GM23338 (cell line): ENCODE measurements at regions not wholly inside any gene's neighbourhood (a gene's known extent, or its start where the extent isn't known, plus 50 kb on each side); places are given as distances from the start of the nearest gene placed in this dataset.

Experiments used
- ATAC-seq: fragments of 200-7000 bp; cut with Tn5 transposase; 3 replicates; pipeline ENCODE4 v1.9.1; 2020
- DNase-seq: peaks from one replicate; pipeline ENCODE4 v3.0.0-alpha.2; 2015; ENCODE audit warnings: low spot score
- H2AFZ ChIP-seq: fragments of 200-600 bp; sonication (generic); 2 replicates; pipeline ENCODE4 v1.8.0; 2016; ENCODE audit warnings: antibody characterized with exemption, mild to moderate bottlenecking, moderate library complexity
- H3F3A ChIP-seq: fragments of 200-600 bp; sonication (generic); replicated peaks from 2 replicates; pipeline ENCODE4 v1.8.0; 2017; ENCODE audit warnings: antibody characterized with exemption, mixed run types, low read depth
- H3K27ac ChIP-seq: fragments of 200-600 bp; sonication (generic); 2 replicates; pipeline ENCODE4 v1.6.1; 2016; ENCODE audit warnings: low read depth
- H3K27me3 ChIP-seq: fragments of 200-600 bp; sonication (generic); 2 replicates; pipeline ENCODE4 v1.8.0; 2016; ENCODE audit warnings: mild to moderate bottlenecking, mixed run types, moderate library complexity; ENCODE audit not compliant: insufficient read depth
- H3K36me3 ChIP-seq: fragments of 200-600 bp; sonication (generic); 2 replicates; pipeline ENCODE4 v1.8.0; 2016; ENCODE audit warnings: mild to moderate bottlenecking; ENCODE audit not compliant: insufficient read depth
- H3K4me1 ChIP-seq: fragments of 200-600 bp; sonication (generic); 2 replicates; pipeline ENCODE4 v1.8.0; 2016; ENCODE audit warnings: mild to moderate bottlenecking, moderate library complexity; ENCODE audit not compliant: insufficient read depth
- H3K4me2 ChIP-seq: fragments of 200-600 bp; sonication (generic); 2 replicates; pipeline ENCODE4 v1.7.1; 2017; ENCODE audit warnings: mixed run types
- H3K4me3 ChIP-seq: fragments of 200-600 bp; sonication (generic); 2 replicates; pipeline ENCODE4 v1.6.1; 2016; ENCODE audit warnings: mixed run types
- H3K79me2 ChIP-seq: fragments of 200-600 bp; sonication (generic); replicated peaks from 2 replicates; pipeline ENCODE4 v1.8.0; 2017; ENCODE audit warnings: mild to moderate bottlenecking; ENCODE audit not compliant: insufficient read depth
- H3K9me2 ChIP-seq: fragments of 200-600 bp; sonication (generic); 2 replicates; pipeline ENCODE4 v1.8.0; 2017; ENCODE audit not compliant: insufficient read depth
- H4K20me1 ChIP-seq: fragments of 200-600 bp; sonication (generic); replicated peaks from 2 replicates; pipeline ENCODE4 v1.8.0; 2017; ENCODE audit warnings: mild to moderate bottlenecking; ENCODE audit not compliant: insufficient read depth
- H3K27ac Mint-ChIP-seq: 2 replicates; pipeline ENCODE4 v1.8.0; 2020; ENCODE audit warnings: inconsistent platforms, mild to moderate bottlenecking, moderate library complexity, mixed read lengths
- H3K27me3 Mint-ChIP-seq: 3 replicates; pipeline ENCODE4 v1.8.0; 2022; ENCODE audit warnings: low read depth, mild to moderate bottlenecking, moderate library complexity, mixed read lengths, inconsistent platforms; ENCODE audit not compliant: insufficient read depth, poor library complexity
- H3K36me3 Mint-ChIP-seq: 3 replicates; pipeline ENCODE4 v1.8.0; 2021; ENCODE audit warnings: low read depth, mild to moderate bottlenecking, inconsistent platforms, moderate library complexity, mixed read lengths
- H3K4me1 Mint-ChIP-seq: 3 replicates; pipeline ENCODE4 v1.8.0; 2020; ENCODE audit warnings: mild to moderate bottlenecking, inconsistent platforms, mixed read lengths
- H3K4me3 Mint-ChIP-seq: 3 replicates; pipeline ENCODE4 v1.8.0; 2021; ENCODE audit warnings: moderate library complexity, mild to moderate bottlenecking, inconsistent platforms, mixed read lengths
- H3K9me3 Mint-ChIP-seq: 3 replicates; pipeline ENCODE4 v1.8.0; 2020; ENCODE audit warnings: moderate library complexity, mild to moderate bottlenecking, inconsistent platforms, mixed read lengths
- CREB1 ChIP-seq: fragments of 250-450 bp; sonication (Bioruptor Pico); IDR thresholded peaks from 2 replicates; pipeline ENCODE4 v1.5.0; 2020; ENCODE audit warnings: low read depth, mild to moderate bottlenecking, moderate library complexity
- CTCF ChIP-seq, 2 experiments: fragments of 200-600 bp in 1 of 2; sonication (generic) in 1 of 2; conservative IDR thresholded peaks; 2 replicates each; pipeline versions ENCODE4 v1.5.1 to v1.6.1; 2016 to 2017; ENCODE audit warnings: antibody characterized with exemption in 2 of 2, low read depth in 2 of 2, mild to moderate bottlenecking in 2 of 2, moderate library complexity in 1 of 2
- ETS1 ChIP-seq: IDR thresholded peaks from 2 replicates; pipeline ENCODE4 v1.6.1; 2016; ENCODE audit warnings: antibody characterized with exemption
- EZH2 ChIP-seq: fragments of 200-600 bp; sonication (generic); IDR thresholded peaks from one replicate; pipeline ENCODE4 v1.8.0; 2017; ENCODE audit warnings: antibody characterized with exemption, mild to moderate bottlenecking, low read depth; ENCODE audit not compliant: unreplicated experiment
- EZH2phosphoT487 ChIP-seq: fragments of 200-600 bp; sonication (generic); IDR thresholded peaks from one replicate; pipeline ENCODE4 v1.8.1; 2018; ENCODE audit warnings: antibody characterized with exemption; ENCODE audit not compliant: unreplicated experiment
- JUNB ChIP-seq: IDR thresholded peaks from one replicate; pipeline ENCODE4 v1.6.1; 2016; ENCODE audit warnings: antibody characterized with exemption; ENCODE audit not compliant: unreplicated experiment
- NANOG ChIP-seq: IDR thresholded peaks from 2 replicates; pipeline ENCODE4 v1.6.1; 2016; ENCODE audit warnings: antibody characterized with exemption, borderline replicate concordance
- POLR2AphosphoS5 ChIP-seq: IDR thresholded peaks from 2 replicates; pipeline ENCODE4 v1.6.1; 2016; ENCODE audit warnings: antibody characterized with exemption, low read depth
- STAT1 ChIP-seq: IDR thresholded peaks from one replicate; pipeline ENCODE4 v1.6.1; 2016; ENCODE audit warnings: antibody characterized with exemption; ENCODE audit not compliant: unreplicated experiment
- ZNF114 ChIP-seq: fragments of 250-450 bp; sonication (Bioruptor Pico); IDR thresholded peaks from 2 replicates; pipeline ENCODE4 v1.5.0; 2020; ENCODE audit warnings: mild to moderate bottlenecking, moderate library complexity
- ZNF331 ChIP-seq: fragments of 250-450 bp; sonication (Bioruptor Pico); IDR thresholded peaks from 2 replicates; pipeline ENCODE4 v1.5.0; 2020; ENCODE audit warnings: low read depth, mild to moderate bottlenecking, moderate library complexity
- TF ChIP-seq, protein P1 (sequence below): fragments of 250-450 bp; sonication (Bioruptor Pico); IDR thresholded peaks from 2 replicates; pipeline ENCODE4 v1.5.0; 2020; ENCODE audit warnings: mild to moderate bottlenecking, moderate library complexity
- TF ChIP-seq, protein P2 (sequence below): IDR thresholded peaks from one replicate; pipeline ENCODE4 v1.6.1; 2018; ENCODE audit warnings: antibody characterized with exemption; ENCODE audit not compliant: unreplicated experiment

- Mint-ChIP-seq H3K9me3 (no peaks in the 10 kb centered on the region), H3K27me3 (no peaks in the 10 kb centered on the region), H3K27ac (peak overlapping the region; percentile 40; the same call in 1 of the 2 replicates), H3K4me1 (peaks cover 18% of the 10 kb centered on the region), H3K36me3 (no peaks in the 10 kb centered on the region), H3K4me3 (no peak overlapping the region)
- Histone ChIP-seq H3K4me2 (no peak overlapping the region), H3K36me3 (no peaks in the 10 kb centered on the region), H3K4me3 (no peak overlapping the region), H2AFZ (no peak overlapping the region), H3K4me1 (peaks cover 8% of the 10 kb centered on the region), H3K79me2 (no peaks in the 10 kb centered on the region), H4K20me1 (no peaks in the 10 kb centered on the region), H3K27me3 (no peaks in the 10 kb centered on the region), H3F3A (no peaks in the 10 kb centered on the region), H3K9me2 (no peaks in the 10 kb centered on the region), H3K27ac (no peak overlapping the region)
- TF ChIP-seq STAT1 = no peak
- TF ChIP-seq POLR2AphosphoS5 = no peak
- TF ChIP-seq, protein P1, sequence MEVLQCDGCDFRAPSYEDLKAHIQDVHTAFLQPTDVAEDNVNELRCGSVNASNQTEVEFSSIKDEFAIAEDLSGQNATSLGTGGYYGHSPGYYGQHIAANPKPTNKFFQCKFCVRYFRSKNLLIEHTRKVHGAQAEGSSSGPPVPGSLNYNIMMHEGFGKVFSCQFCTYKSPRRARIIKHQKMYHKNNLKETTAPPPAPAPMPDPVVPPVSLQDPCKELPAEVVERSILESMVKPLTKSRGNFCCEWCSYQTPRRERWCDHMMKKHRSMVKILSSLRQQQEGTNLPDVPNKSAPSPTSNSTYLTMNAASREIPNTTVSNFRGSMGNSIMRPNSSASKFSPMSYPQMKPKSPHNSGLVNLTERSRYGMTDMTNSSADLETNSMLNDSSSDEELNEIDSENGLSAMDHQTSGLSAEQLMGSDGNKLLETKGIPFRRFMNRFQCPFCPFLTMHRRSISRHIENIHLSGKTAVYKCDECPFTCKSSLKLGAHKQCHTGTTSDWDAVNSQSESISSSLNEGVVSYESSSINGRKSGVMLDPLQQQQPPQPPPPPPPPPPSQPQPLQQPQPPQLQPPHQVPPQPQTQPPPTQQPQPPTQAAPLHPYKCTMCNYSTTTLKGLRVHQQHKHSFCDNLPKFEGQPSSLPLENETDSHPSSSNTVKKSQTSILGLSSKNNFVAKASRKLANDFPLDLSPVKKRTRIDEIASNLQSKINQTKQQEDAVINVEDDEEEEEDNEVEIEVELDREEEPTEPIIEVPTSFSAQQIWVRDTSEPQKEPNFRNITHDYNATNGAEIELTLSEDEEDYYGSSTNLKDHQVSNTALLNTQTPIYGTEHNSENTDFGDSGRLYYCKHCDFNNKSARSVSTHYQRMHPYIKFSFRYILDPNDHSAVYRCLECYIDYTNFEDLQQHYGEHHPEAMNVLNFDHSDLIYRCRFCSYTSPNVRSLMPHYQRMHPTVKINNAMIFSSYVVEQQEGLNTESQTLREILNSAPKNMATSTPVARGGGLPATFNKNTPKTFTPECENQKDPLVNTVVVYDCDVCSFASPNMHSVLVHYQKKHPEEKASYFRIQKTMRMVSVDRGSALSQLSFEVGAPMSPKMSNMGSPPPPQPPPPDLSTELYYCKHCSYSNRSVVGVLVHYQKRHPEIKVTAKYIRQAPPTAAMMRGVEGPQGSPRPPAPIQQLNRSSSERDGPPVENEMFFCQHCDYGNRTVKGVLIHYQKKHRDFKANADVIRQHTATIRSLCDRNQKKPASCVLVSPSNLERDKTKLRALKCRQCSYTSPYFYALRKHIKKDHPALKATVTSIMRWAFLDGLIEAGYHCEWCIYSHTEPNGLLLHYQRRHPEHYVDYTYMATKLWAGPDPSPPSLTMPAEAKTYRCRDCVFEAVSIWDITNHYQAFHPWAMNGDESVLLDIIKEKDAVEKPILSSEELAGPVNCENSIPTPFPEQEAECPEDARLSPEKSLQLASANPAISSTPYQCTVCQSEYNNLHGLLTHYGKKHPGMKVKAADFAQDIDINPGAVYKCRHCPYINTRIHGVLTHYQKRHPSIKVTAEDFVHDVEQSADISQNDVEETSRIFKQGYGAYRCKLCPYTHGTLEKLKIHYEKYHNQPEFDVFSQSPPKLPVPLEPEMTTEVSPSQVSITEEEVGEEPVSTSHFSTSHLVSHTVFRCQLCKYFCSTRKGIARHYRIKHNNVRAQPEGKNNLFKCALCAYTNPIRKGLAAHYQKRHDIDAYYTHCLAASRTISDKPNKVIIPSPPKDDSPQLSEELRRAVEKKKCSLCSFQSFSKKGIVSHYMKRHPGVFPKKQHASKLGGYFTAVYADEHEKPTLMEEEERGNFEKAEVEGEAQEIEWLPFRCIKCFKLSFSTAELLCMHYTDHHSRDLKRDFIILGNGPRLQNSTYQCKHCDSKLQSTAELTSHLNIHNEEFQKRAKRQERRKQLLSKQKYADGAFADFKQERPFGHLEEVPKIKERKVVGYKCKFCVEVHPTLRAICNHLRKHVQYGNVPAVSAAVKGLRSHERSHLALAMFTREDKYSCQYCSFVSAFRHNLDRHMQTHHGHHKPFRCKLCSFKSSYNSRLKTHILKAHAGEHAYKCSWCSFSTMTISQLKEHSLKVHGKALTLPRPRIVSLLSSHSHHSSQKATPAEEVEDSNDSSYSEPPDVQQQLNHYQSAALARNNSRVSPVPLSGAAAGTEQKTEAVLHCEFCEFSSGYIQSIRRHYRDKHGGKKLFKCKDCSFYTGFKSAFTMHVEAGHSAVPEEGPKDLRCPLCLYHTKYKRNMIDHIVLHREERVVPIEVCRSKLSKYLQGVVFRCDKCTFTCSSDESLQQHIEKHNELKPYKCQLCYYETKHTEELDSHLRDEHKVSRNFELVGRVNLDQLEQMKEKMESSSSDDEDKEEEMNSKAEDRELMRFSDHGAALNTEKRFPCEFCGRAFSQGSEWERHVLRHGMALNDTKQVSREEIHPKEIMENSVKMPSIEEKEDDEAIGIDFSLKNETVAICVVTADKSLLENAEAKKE (CRISPR knock-in tag) = no peak
- no peak for TF ChIP-seq JUNB
- TF ChIP-seq ZNF331 (CRISPR knock-in tag) = no peak
- TF ChIP-seq, protein P2, sequence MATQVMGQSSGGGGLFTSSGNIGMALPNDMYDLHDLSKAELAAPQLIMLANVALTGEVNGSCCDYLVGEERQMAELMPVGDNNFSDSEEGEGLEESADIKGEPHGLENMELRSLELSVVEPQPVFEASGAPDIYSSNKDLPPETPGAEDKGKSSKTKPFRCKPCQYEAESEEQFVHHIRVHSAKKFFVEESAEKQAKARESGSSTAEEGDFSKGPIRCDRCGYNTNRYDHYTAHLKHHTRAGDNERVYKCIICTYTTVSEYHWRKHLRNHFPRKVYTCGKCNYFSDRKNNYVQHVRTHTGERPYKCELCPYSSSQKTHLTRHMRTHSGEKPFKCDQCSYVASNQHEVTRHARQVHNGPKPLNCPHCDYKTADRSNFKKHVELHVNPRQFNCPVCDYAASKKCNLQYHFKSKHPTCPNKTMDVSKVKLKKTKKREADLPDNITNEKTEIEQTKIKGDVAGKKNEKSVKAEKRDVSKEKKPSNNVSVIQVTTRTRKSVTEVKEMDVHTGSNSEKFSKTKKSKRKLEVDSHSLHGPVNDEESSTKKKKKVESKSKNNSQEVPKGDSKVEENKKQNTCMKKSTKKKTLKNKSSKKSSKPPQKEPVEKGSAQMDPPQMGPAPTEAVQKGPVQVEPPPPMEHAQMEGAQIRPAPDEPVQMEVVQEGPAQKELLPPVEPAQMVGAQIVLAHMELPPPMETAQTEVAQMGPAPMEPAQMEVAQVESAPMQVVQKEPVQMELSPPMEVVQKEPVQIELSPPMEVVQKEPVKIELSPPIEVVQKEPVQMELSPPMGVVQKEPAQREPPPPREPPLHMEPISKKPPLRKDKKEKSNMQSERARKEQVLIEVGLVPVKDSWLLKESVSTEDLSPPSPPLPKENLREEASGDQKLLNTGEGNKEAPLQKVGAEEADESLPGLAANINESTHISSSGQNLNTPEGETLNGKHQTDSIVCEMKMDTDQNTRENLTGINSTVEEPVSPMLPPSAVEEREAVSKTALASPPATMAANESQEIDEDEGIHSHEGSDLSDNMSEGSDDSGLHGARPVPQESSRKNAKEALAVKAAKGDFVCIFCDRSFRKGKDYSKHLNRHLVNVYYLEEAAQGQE = no peak
- no peak for TF ChIP-seq ETS1
- no peak for TF ChIP-seq CTCF (conservative IDR thresholded peaks at IDR 0.05; ENCODE audit: low read depth in 2 of 2)
- no peak for TF ChIP-seq ZNF114 (CRISPR knock-in tag)
- TF ChIP-seq EZH2 = no peak
- no peak for TF ChIP-seq NANOG
- no peak for TF ChIP-seq CREB1
- TF ChIP-seq EZH2phosphoT487 = no peak
- DNase-seq = no peak
- no peak for ATAC-seq
Observed at GRCh38 chr6:97438011-97438671, 155.1 kb upstream of the MMS22L start.
